IPS DF 6.9 (cell line): ENCODE measurements at regions not wholly inside any gene's neighbourhood (a gene's known extent, or its start where the extent isn't known, plus 50 kb on each side); places are given as distances from the start of the nearest gene placed in this dataset.

Source experiments
- DNase-seq: peaks from one replicate; pipeline ENCODE4 v3.0.0-alpha.2; 2013; ENCODE audit warnings: low read depth, low spot score
- H3K27ac ChIP-seq: one replicate; pipeline ENCODE4 v1.5.1; 2013; ENCODE audit warnings: low read length, control low read depth
- H3K27me3 ChIP-seq: 2 replicates; pipeline ENCODE4 v1.6.1; 2013; ENCODE audit warnings: mild to moderate bottlenecking, low read length; ENCODE audit not compliant: control insufficient read depth, insufficient read depth
- H3K36me3 ChIP-seq: 2 replicates; pipeline ENCODE4 v1.6.1; 2013; ENCODE audit warnings: low read length; ENCODE audit not compliant: control insufficient read depth, insufficient read depth
- H3K4me1 ChIP-seq: 2 replicates; pipeline ENCODE4 v1.6.1; 2013; ENCODE audit warnings: low read length; ENCODE audit not compliant: control insufficient read depth, insufficient read depth
- H3K4me3 ChIP-seq: 2 replicates; pipeline ENCODE4 v1.5.1; 2013; ENCODE audit warnings: mild to moderate bottlenecking, low read length
- H3K9me3 ChIP-seq: 2 replicates; pipeline ENCODE4 v1.6.1; 2013; ENCODE audit warnings: low read length, inconsistent platforms; ENCODE audit not compliant: control insufficient read depth, insufficient read depth
- WGBS: extraction: QIAGEN DNeasy Blood & Tissue Kit; methylation state at CpG from one replicate; pipeline ENCODE4 v1.1.7; 2013; ENCODE audit warnings: mixed read lengths, missing lambda C conversion rate; ENCODE audit not compliant: insufficient read length, insufficient coverage; 5-methylcytosine and 5-hydroxymethylcytosine counted together

DNA sequence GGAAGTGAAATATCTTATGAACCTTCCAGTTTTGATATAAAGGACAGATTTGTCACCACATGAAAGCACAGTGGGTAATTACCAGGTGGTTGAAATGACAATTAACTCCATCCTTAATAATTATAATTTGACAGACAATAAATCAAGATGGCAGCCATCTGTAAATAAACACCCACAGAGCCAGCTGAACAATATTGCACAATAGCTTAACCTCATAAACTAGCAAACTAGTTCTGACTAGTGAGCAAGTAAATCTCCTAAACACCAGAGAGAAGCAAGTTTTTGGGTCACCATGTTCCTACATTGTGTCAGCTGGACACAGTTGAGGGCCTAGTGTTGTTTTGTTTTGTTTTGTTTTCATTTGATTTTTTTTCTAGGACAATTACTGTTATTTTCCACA lies 577.4 kb downstream of the ACTL7B start:
- Histone ChIP-seq H3K27ac (no peak overlapping the region), H3K4me1 (no peaks in the 10 kb centered on the region), H3K9me3 (no peaks in the 10 kb centered on the region), H3K4me3 (no peak overlapping the region), H3K36me3 (no peaks in the 10 kb centered on the region), H3K27me3 (no peaks in the 10 kb centered on the region)
- no peak for DNase-seq

DNA sequence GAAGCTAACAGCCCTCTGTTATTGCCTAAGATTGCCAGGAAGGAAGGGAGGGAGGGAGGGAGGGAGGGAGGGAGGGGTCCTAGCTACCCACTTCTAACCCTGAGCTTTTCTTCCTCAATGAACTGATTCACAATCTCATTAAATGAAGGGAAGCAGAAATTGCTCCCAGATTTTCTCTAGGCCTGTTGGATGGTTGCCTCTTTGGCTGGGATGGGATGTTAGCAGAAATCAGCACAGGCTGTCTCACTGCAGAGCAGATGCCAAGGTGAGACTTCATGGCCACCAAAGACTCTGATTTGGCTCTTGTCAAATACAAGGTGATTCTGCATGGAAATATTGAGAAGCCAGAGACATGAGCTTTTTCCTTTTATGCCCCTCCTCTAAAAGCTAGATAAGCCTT lies 578.6 kb downstream of the ACTL7B start:
- Histone ChIP-seq H3K36me3 (no peaks in the 10 kb centered on the region), H3K4me1 (no peaks in the 10 kb centered on the region), H3K4me3 (no peak overlapping the region), H3K27ac (no peak overlapping the region), H3K9me3 (no peaks in the 10 kb centered on the region), H3K27me3 (no peaks in the 10 kb centered on the region)
- no peak for DNase-seq

- H3K27ac ChIP-seq, result no peak overlapping the region
- DNase-seq, result no peak
- H3K4me1 ChIP-seq, result no peaks in the 10 kb centered on the region; the same call in 1 of the 2 replicates
- no peaks in the 10 kb centered on the region for H3K36me3 ChIP-seq
- no peak overlapping the region for H3K4me3 ChIP-seq
- no peaks in the 10 kb centered on the region for H3K27me3 ChIP-seq
- no CpG with 5 or more reads among the region's 2 CpGs for WGBS
- no peaks in the 10 kb centered on the region for H3K9me3 ChIP-seq
These were observed 579.9 kb downstream of the ACTL7B start for GRCh38 chr9:108275906-108276305.

DNA sequence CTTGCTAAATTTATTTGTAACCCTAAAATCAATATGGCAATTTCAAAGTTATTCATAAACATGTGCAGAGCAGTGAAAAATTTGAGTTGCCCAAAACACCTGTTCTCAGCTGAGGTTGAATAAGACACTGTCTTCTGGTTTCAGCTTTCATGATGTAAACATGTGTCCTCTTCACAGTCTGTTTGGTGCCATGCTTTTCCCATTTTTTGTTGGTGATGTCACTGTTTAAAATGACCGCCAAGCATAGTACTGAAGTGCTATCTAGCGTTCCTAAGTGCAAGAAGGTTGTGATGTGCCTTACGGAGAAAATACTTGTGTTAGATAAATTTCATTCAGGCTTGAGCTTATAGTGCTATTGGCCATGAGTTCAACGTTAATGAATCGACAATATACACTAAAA lies 580.8 kb downstream of the ACTL7B start:
- WGBS, result no CpG with 5 or more reads among the region's 5 CpGs

GRCh38 chr9:108273988-108274387 lies 581.8 kb downstream of the ACTL7B start:
- Histone ChIP-seq H3K9me3 (no peaks in the 10 kb centered on the region), H3K36me3 (no peaks in the 10 kb centered on the region), H3K27ac (no peak overlapping the region), H3K4me3 (no peak overlapping the region), H3K4me1 (no peaks in the 10 kb centered on the region; the same call in 1 of the 2 replicates), H3K27me3 (no peaks in the 10 kb centered on the region)
- DNase-seq, result no peak
- no CpG with 5 or more reads among the region's 2 CpGs for WGBS

More for the DNA sequence above, 580.8 kb downstream of the ACTL7B start:
- Histone ChIP-seq H3K36me3 (no peaks in the 10 kb centered on the region), H3K4me1 (no peaks in the 10 kb centered on the region; the same call in 1 of the 2 replicates), H3K27ac (no peak overlapping the region), H3K9me3 (no peaks in the 10 kb centered on the region), H3K27me3 (no peaks in the 10 kb centered on the region), H3K4me3 (no peak overlapping the region)
- no peak for DNase-seq

DNA sequence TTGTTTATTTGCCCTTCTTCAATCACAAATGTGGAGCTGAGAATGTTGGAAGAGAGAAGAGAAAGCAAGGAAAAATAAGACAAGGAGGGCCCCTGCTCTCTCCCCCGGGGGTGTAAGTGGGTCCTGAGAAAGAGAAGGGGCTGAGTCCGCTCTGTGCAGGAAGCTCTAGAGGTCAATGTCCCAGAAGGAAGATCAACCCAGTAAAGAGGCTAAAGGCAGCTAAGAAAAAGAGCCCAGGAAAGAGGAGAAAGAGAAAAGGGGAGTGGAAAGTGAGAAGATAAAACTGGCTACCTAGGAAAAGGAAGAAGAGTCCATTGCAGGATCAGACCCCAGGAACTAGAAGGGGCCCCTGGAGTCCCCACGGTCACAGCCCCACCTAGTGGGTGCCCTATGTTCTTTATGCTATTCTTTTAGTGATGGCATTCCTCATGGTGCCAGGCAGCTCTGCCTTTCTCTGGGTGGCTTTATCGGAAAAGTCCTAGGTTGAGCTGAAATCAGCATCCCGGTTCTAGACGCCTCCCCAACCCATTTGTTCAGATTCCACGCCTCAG lies 583.4 kb downstream of the ACTL7B start:
- no peaks in the 10 kb centered on the region for H3K9me3 ChIP-seq
- no peaks in the 10 kb centered on the region for H3K36me3 ChIP-seq
- no peak overlapping the region for H3K4me3 ChIP-seq
- DNase-seq, result peak; percentile 29
- no CpG with 5 or more reads among the region's 7 CpGs for WGBS
- H3K27me3 ChIP-seq, result no peaks in the 10 kb centered on the region
- H3K4me1 ChIP-seq, result no peaks in the 10 kb centered on the region; the same call in 1 of the 2 replicates
- H3K27ac ChIP-seq, result no peak overlapping the region

GRCh38 chr9:108271646-108272348 lies 584.0 kb downstream of the ACTL7B start:
- H3K4me1 ChIP-seq, result no peaks in the 10 kb centered on the region; the same call in 1 of the 2 replicates
- no CpG with 5 or more reads among the region's 5 CpGs for WGBS
- DNase-seq, result no peak
- no peaks in the 10 kb centered on the region for H3K36me3 ChIP-seq
- no peaks in the 10 kb centered on the region for H3K9me3 ChIP-seq
- H3K27me3 ChIP-seq, result no peaks in the 10 kb centered on the region
- no peak overlapping the region for H3K27ac ChIP-seq
- no peak overlapping the region for H3K4me3 ChIP-seq

DNA sequence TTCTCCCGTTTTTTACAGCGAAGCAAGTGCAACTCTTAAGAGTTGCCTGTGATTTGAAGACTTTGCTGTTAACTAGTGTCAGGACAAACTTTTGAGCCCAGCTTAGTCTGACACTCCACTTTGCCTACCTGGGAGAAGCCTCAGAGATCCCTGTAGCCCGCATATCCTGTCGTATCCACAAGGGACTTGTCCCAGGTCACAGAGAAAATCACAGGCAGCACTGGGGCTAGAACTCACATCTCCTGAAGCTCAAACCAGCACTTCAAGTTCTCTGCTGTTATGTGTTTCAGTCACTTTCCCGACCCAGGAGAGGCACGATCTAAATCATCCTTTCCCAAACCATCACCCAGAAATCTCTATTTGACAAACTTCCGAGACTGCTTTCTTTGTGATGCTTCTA lies 584.5 kb downstream of the ACTL7B start:
- H3K9me3 ChIP-seq, result no peaks in the 10 kb centered on the region
- no peaks in the 10 kb centered on the region for H3K36me3 ChIP-seq
- H3K4me3 ChIP-seq, result no peak overlapping the region
- WGBS, result no CpG with 5 or more reads among the region's 7 CpGs
- H3K27ac ChIP-seq, result no peak overlapping the region
- H3K27me3 ChIP-seq, result no peaks in the 10 kb centered on the region
- no peaks in the 10 kb centered on the region; the same call in 1 of the 2 replicates for H3K4me1 ChIP-seq
- no peak for DNase-seq

GRCh38 chr9:108270561-108270960 lies 585.2 kb downstream of the ACTL7B start:
- no peaks in the 10 kb centered on the region for H3K9me3 ChIP-seq
- WGBS, result no CpG with 5 or more reads among the region's 3 CpGs
- no peak overlapping the region for H3K4me3 ChIP-seq
- no peaks in the 10 kb centered on the region for H3K27me3 ChIP-seq
- no peaks in the 10 kb centered on the region; the same call in 1 of the 2 replicates for H3K4me1 ChIP-seq
- DNase-seq, result no peak
- H3K36me3 ChIP-seq, result no peaks in the 10 kb centered on the region
- H3K27ac ChIP-seq, result no peak overlapping the region

GRCh38 chr9:108270051-108270450 lies 585.7 kb downstream of the ACTL7B start:
- H3K27ac ChIP-seq, result no peak overlapping the region
- no peaks in the 10 kb centered on the region for H3K9me3 ChIP-seq
- no peaks in the 10 kb centered on the region for H3K27me3 ChIP-seq
- H3K4me3 ChIP-seq, result no peak overlapping the region
- no peaks in the 10 kb centered on the region; the same call in 1 of the 2 replicates for H3K4me1 ChIP-seq
- DNase-seq, result no peak
- no peaks in the 10 kb centered on the region for H3K36me3 ChIP-seq
- no CpG with 5 or more reads among the region's 1 CpG for WGBS

GRCh38 chr9:108269371-108269770 lies 586.4 kb downstream of the ACTL7B start:
- no peaks in the 10 kb centered on the region for H3K36me3 ChIP-seq
- no peaks in the 10 kb centered on the region for H3K27me3 ChIP-seq
- no peaks in the 10 kb centered on the region; the same call in 1 of the 2 replicates for H3K4me1 ChIP-seq
- no peak overlapping the region for H3K4me3 ChIP-seq
- H3K9me3 ChIP-seq, result no peaks in the 10 kb centered on the region
- DNase-seq, result no peak
- no CpG with 5 or more reads among the region's 1 CpG for WGBS
- H3K27ac ChIP-seq, result no peak overlapping the region
